ENCODE measurements at regions not wholly inside any gene's neighbourhood (a gene's known extent, or its start where the extent isn't known, plus 50 kb on each side); places are given as distances from the start of the nearest gene placed in this dataset.
A peak's percentile ranks its signal among the peaks of the same experiment; 100 is the strongest.

- no peak overlapping the region for H3K4me3 Mint-ChIP-seq
- DNase-seq (no peak), ATAC-seq (replicated peaks in 1 of 2) (no peak)
- no peak overlapping the region for H3K27ac Mint-ChIP-seq
- no peaks in the 10 kb centered on the region for H3K9me3 Mint-ChIP-seq
- H3K4me1 Mint-ChIP-seq (ENCODE audit: low read depth) = no peaks in the 10 kb centered on the region
- no peaks in the 10 kb centered on the region for H3K36me3 Mint-ChIP-seq (ENCODE audit: insufficient read depth in 2 of 2)
- H3K27me3 Mint-ChIP-seq (ENCODE audit: low read depth) = peaks cover 18% of the 10 kb centered on the region
Measured at GRCh38 chr6:44572346-44572745, 184.8 kb downstream of the CDC5L start.

GRCh38 chr6:44575644-44576043 is 188.1 kb downstream of the CDC5L start:
- Mint-ChIP-seq H3K4me1 (ENCODE audit: low read depth) (no peaks in the 10 kb centered on the region), H3K27ac (no peak overlapping the region), H3K9me3 (no peaks in the 10 kb centered on the region), H3K4me3 (no peak overlapping the region), H3K36me3 (ENCODE audit: insufficient read depth in 2 of 2) (no peaks in the 10 kb centered on the region), H3K27me3 (ENCODE audit: low read depth) (peaks cover 32% of the 10 kb centered on the region)
- ATAC-seq (replicated peaks in 1 of 2) (no peak), DNase-seq (no peak)

- no peaks in the 10 kb centered on the region for H3K9me3 Mint-ChIP-seq
- ATAC-seq (replicated peaks in 1 of 2) = no peak
- no peaks in the 10 kb centered on the region for H3K36me3 Mint-ChIP-seq (ENCODE audit: insufficient read depth in 2 of 2)
- H3K27me3 Mint-ChIP-seq (ENCODE audit: low read depth) = peaks cover 32% of the 10 kb centered on the region
- H3K27ac Mint-ChIP-seq = no peak overlapping the region
- H3K4me1 Mint-ChIP-seq (ENCODE audit: low read depth) = no peaks in the 10 kb centered on the region
- H3K4me3 Mint-ChIP-seq = no peak overlapping the region
- DNase-seq = no peak
Measured at GRCh38 chr6:44576132-44576631, 188.7 kb downstream of the CDC5L start.

GRCh38 chr6:44580901-44581300 is 193.4 kb downstream of the CDC5L start:
- H3K4me1 Mint-ChIP-seq (ENCODE audit: low read depth) = no peaks in the 10 kb centered on the region
- peaks cover 23% of the 10 kb centered on the region for H3K27me3 Mint-ChIP-seq (ENCODE audit: low read depth)
- peaks cover 5 to 13% of the 10 kb centered on the region in 2 donors for H3K9me3 Mint-ChIP-seq
- H3K27ac Mint-ChIP-seq = no peak overlapping the region
- peaks cover 4 to 7% of the 10 kb centered on the region in 2 donors for H3K36me3 Mint-ChIP-seq (ENCODE audit: insufficient read depth in 2 of 2)
- no peak overlapping the region for H3K4me3 Mint-ChIP-seq
- DNase-seq (no peak), ATAC-seq (replicated peaks in 1 of 2) (no peak)

GRCh38 chr6:44582930-44583329 is 195.4 kb downstream of the CDC5L start:
- peaks cover 16% of the 10 kb centered on the region for H3K27me3 Mint-ChIP-seq (ENCODE audit: low read depth)
- ATAC-seq (replicated peaks in 1 of 2) (no peak), DNase-seq (no peak)
- H3K4me3 Mint-ChIP-seq = no peak overlapping the region
- H3K36me3 Mint-ChIP-seq (ENCODE audit: insufficient read depth in 2 of 2) = peaks cover 4 to 7% of the 10 kb centered on the region in 2 donors
- H3K9me3 Mint-ChIP-seq = peaks cover 5 to 13% of the 10 kb centered on the region in 2 donors
- H3K4me1 Mint-ChIP-seq (ENCODE audit: low read depth) = no peaks in the 10 kb centered on the region
- H3K27ac Mint-ChIP-seq = no peak overlapping the region

GRCh38 chr6:44590471-44590870 is 203.0 kb downstream of the CDC5L start:
- H3K36me3 Mint-ChIP-seq (ENCODE audit: insufficient read depth in 2 of 2) = no peaks in the 10 kb centered on the region
- H3K9me3 Mint-ChIP-seq = peaks cover 2% of the 10 kb centered on the region in 2 donors
- H3K4me1 Mint-ChIP-seq (ENCODE audit: low read depth) = peaks cover 5% of the 10 kb centered on the region
- DNase-seq = no peak
- ATAC-seq (replicated peaks in 1 of 2) = no peak
- H3K4me3 Mint-ChIP-seq = no peak overlapping the region
- peaks cover 14% of the 10 kb centered on the region for H3K27me3 Mint-ChIP-seq (ENCODE audit: low read depth)
- H3K27ac Mint-ChIP-seq = no peak overlapping the region

GRCh38 chr6:44593539-44593944 is 206.0 kb downstream of the CDC5L start:
- no peak overlapping the region for H3K4me3 Mint-ChIP-seq
- DNase-seq (peak; percentile 70 to 71), ATAC-seq (replicated peaks in 1 of 2) (peak; percentile 72 to 83)
- peaks cover 7% of the 10 kb centered on the region for H3K4me1 Mint-ChIP-seq (ENCODE audit: low read depth)
- H3K27ac Mint-ChIP-seq = peak overlapping the region; percentile 31
- peaks cover 25% of the 10 kb centered on the region for H3K27me3 Mint-ChIP-seq (ENCODE audit: low read depth)
- peaks cover under 1 to 1% of the 10 kb centered on the region in 2 donors for H3K9me3 Mint-ChIP-seq
- H3K36me3 Mint-ChIP-seq (ENCODE audit: insufficient read depth in 2 of 2) = no peaks in the 10 kb centered on the region

GRCh38 chr6:44594481-44594880 is 207.0 kb downstream of the CDC5L start:
- no peak for DNase-seq
- Mint-ChIP-seq H3K27ac (no peak overlapping the region), H3K4me3 (no peak overlapping the region), H3K27me3 (ENCODE audit: low read depth) (peaks cover 24% of the 10 kb centered on the region), H3K9me3 (no peaks in the 10 kb centered on the region), H3K36me3 (ENCODE audit: insufficient read depth in 2 of 2) (no peaks in the 10 kb centered on the region), H3K4me1 (ENCODE audit: low read depth) (peaks cover 10% of the 10 kb centered on the region)
- ATAC-seq (replicated peaks in 1 of 2) = no peak

- no peaks in the 10 kb centered on the region for H3K9me3 Mint-ChIP-seq
Measured at GRCh38 chr6:44598679-44599078, 211.2 kb downstream of the CDC5L start.

GRCh38 chr6:44599672-44600071 is 212.2 kb downstream of the CDC5L start:
- H3K4me3 Mint-ChIP-seq = no peak overlapping the region
- no peaks in the 10 kb centered on the region for H3K9me3 Mint-ChIP-seq
- no peaks in the 10 kb centered on the region for H3K36me3 Mint-ChIP-seq (ENCODE audit: insufficient read depth in 2 of 2)
- no peak for ATAC-seq (replicated peaks in 1 of 2)
- no peak for DNase-seq
- H3K4me1 Mint-ChIP-seq (ENCODE audit: low read depth) = peaks cover 5% of the 10 kb centered on the region
- H3K27ac Mint-ChIP-seq = no peak overlapping the region
- peaks cover 16% of the 10 kb centered on the region for H3K27me3 Mint-ChIP-seq (ENCODE audit: low read depth)

More at GRCh38 chr6:44598679-44599078, 211.2 kb downstream of the CDC5L start:
- H3K27ac Mint-ChIP-seq = no peak overlapping the region
- no peak overlapping the region for H3K4me3 Mint-ChIP-seq
- ATAC-seq (replicated peaks in 1 of 2) = no peak
- peaks cover 6% of the 10 kb centered on the region for H3K4me1 Mint-ChIP-seq (ENCODE audit: low read depth)
- no peak for DNase-seq
- peaks cover 16% of the 10 kb centered on the region for H3K27me3 Mint-ChIP-seq (ENCODE audit: low read depth)
- no peaks in the 10 kb centered on the region for H3K36me3 Mint-ChIP-seq (ENCODE audit: insufficient read depth in 2 of 2)

- H3K27me3 Mint-ChIP-seq (ENCODE audit: low read depth) = peaks cover 8% of the 10 kb centered on the region
- no peaks in the 10 kb centered on the region for H3K36me3 Mint-ChIP-seq (ENCODE audit: insufficient read depth in 2 of 2)
- ATAC-seq (replicated peaks in 1 of 2) (no peak), DNase-seq (no peak)
- H3K4me3 Mint-ChIP-seq = no peak overlapping the region
- H3K4me1 Mint-ChIP-seq (ENCODE audit: low read depth) = peaks cover 5% of the 10 kb centered on the region
- no peaks in the 10 kb centered on the region for H3K9me3 Mint-ChIP-seq
- no peak overlapping the region for H3K27ac Mint-ChIP-seq
Measured at GRCh38 chr6:44603044-44603686, 215.7 kb downstream of the CDC5L start.

- no peak for ATAC-seq (replicated peaks in 1 of 2)
- no peaks in the 10 kb centered on the region for H3K9me3 Mint-ChIP-seq
Measured at GRCh38 chr6:44606504-44606903, 219.0 kb downstream of the CDC5L start.

GRCh38 chr6:44606976-44607375 is 219.5 kb downstream of the CDC5L start:
- Mint-ChIP-seq H3K4me1 (ENCODE audit: low read depth) (no peaks in the 10 kb centered on the region), H3K27ac (no peak overlapping the region), H3K9me3 (no peaks in the 10 kb centered on the region), H3K36me3 (ENCODE audit: insufficient read depth in 2 of 2) (no peaks in the 10 kb centered on the region), H3K4me3 (no peak overlapping the region), H3K27me3 (ENCODE audit: low read depth) (no peaks in the 10 kb centered on the region)
- ATAC-seq (replicated peaks in 1 of 2) = no peak
- DNase-seq = no peak

More at GRCh38 chr6:44606504-44606903, 219.0 kb downstream of the CDC5L start:
- H3K27ac Mint-ChIP-seq = no peak overlapping the region
- no peak overlapping the region for H3K4me3 Mint-ChIP-seq
- DNase-seq = no peak
- no peaks in the 10 kb centered on the region for H3K27me3 Mint-ChIP-seq (ENCODE audit: low read depth)
- no peaks in the 10 kb centered on the region for H3K36me3 Mint-ChIP-seq (ENCODE audit: insufficient read depth in 2 of 2)
- no peaks in the 10 kb centered on the region for H3K4me1 Mint-ChIP-seq (ENCODE audit: low read depth)

GRCh38 chr6:44608175-44608574 is 220.7 kb downstream of the CDC5L start:
- no peaks in the 10 kb centered on the region for H3K9me3 Mint-ChIP-seq
- DNase-seq (no peak), ATAC-seq (replicated peaks in 1 of 2) (no peak)
- no peak overlapping the region for H3K4me3 Mint-ChIP-seq
- no peaks in the 10 kb centered on the region for H3K36me3 Mint-ChIP-seq (ENCODE audit: insufficient read depth in 2 of 2)
- H3K4me1 Mint-ChIP-seq (ENCODE audit: low read depth) = no peaks in the 10 kb centered on the region
- H3K27ac Mint-ChIP-seq = no peak overlapping the region
- H3K27me3 Mint-ChIP-seq (ENCODE audit: low read depth) = no peaks in the 10 kb centered on the region
